Fibroblast of lung (primary cell): ENCODE measurements at regions not wholly inside any gene's neighbourhood (a gene's known extent, or its start where the extent isn't known, plus 50 kb on each side); places are given as distances from the start of the nearest gene placed in this dataset.

Experiments used
- DNase-seq, 2 donors: peaks; one replicate each; pipeline versions ENCODE4 v3.0.0 to v3.0.0-alpha.2; 2010; ENCODE audit warnings: low read depth in 2 of 2
- H2AFZ ChIP-seq: 2 replicates; pipeline ENCODE4 v1.5.1; 2012; ENCODE audit warnings: low read length, control low read depth, inconsistent platforms
- H3K27ac ChIP-seq: 2 replicates; pipeline ENCODE4 v1.5.1; 2011; ENCODE audit warnings: low read length, control low read depth; ENCODE audit not compliant: insufficient read depth
- H3K27me3 ChIP-seq: 2 replicates; pipeline ENCODE4 v1.5.1; 2011; ENCODE audit warnings: mild to moderate bottlenecking, low read length; ENCODE audit not compliant: control insufficient read depth, insufficient read depth
- H3K36me3 ChIP-seq: 2 replicates; pipeline ENCODE4 v1.5.1; 2011; ENCODE audit warnings: low read length; ENCODE audit not compliant: control insufficient read depth, insufficient read depth
- H3K4me1 ChIP-seq: 2 replicates; pipeline ENCODE4 v1.5.1; 2011; ENCODE audit warnings: low read length; ENCODE audit not compliant: control insufficient read depth, insufficient read depth; ENCODE audit errors: extremely low read depth
- H3K4me2 ChIP-seq: 2 replicates; pipeline ENCODE4 v1.5.1; 2011; ENCODE audit warnings: low read length, control low read depth; ENCODE audit not compliant: insufficient read depth; ENCODE audit errors: extremely low read depth
- H3K4me3 ChIP-seq, 4 experiments: fragments of 200-600 bp in 1 of 4; sonication (generic) in 1 of 4; replicated peaks in 1 of 4; 2 replicates each; pipeline ENCODE4 v1.5.1; 2011 to 2016; ENCODE audit warnings: low read length in 4 of 4, low read depth in 3 of 4, mild to moderate bottlenecking in 3 of 4, control low read depth in 2 of 4, inconsistent platforms in 1 of 4, mixed read lengths in 1 of 4; ENCODE audit not compliant: insufficient read depth in 1 of 4; ENCODE audit errors: control extremely low read depth in 1 of 4
- H3K79me2 ChIP-seq: 2 replicates; pipeline ENCODE4 v1.5.1; 2012; ENCODE audit warnings: mild to moderate bottlenecking, low read length, inconsistent platforms; ENCODE audit not compliant: control insufficient read depth, insufficient read depth
- H3K9ac ChIP-seq: 2 replicates; pipeline ENCODE4 v1.5.1; 2011; ENCODE audit warnings: mild to moderate bottlenecking, low read length, control low read depth; ENCODE audit not compliant: insufficient read depth
- H3K9me3 ChIP-seq: 2 replicates; pipeline ENCODE4 v1.5.1; 2012; ENCODE audit warnings: low read depth, low read length; ENCODE audit not compliant: control insufficient read depth, insufficient read depth
- H4K20me1 ChIP-seq: 2 replicates; pipeline ENCODE4 v1.5.1; 2011; ENCODE audit warnings: low read length; ENCODE audit not compliant: control insufficient read depth, insufficient read depth; ENCODE audit errors: extremely low read depth
- EZH2 ChIP-seq: IDR thresholded peaks from 2 replicates; pipeline ENCODE4 v1.5.1; 2012; ENCODE audit warnings: low read length, control low read depth, mild to moderate bottlenecking; ENCODE audit errors: missing control alignments
- TF ChIP-seq, protein P1 (sequence below), 2 donors: IDR thresholded peaks in 1 of 2; conservative IDR thresholded peaks in 1 of 2; 1 replicate in 1 of 2; 2 replicates in 1 of 2; pipeline ENCODE4 v1.5.1; 2011 to 2012; ENCODE audit warnings: low read length in 2 of 2, control low read depth in 1 of 2, inconsistent platforms in 1 of 2, low read depth in 1 of 2, mild to moderate bottlenecking in 1 of 2

DNA sequence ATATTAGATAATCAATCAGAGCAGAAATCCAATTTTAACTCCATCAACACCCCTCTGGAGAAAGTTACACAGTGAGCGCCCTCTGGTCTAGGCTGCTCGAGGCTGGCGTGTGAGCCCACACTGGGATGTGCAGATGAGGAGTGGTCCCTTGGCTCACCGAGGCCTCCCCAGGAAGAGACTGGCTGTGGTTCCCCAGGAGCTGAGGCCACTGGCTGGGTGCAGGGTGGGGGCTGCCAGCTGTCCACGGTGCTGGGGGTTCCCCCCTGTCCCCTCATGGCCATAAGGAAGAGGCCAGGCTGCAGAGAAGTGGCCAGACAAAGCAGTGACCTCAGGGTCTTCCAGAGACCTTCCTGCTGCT is 750.7 kb downstream of the BRD1 start:
- Histone ChIP-seq H3K27ac (no peak overlapping the region), H3K9me3 (peaks cover 6% of the 10 kb centered on the region), H3K4me1 (no peaks in the 10 kb centered on the region), H3K36me3 (no peaks in the 10 kb centered on the region), H3K4me2 (no peak overlapping the region), H3K9ac (no peak overlapping the region), H4K20me1 (no peaks in the 10 kb centered on the region), H3K27me3 (no peaks in the 10 kb centered on the region), H3K4me3 (no peak overlapping the region), H3K79me2 (no peaks in the 10 kb centered on the region), H2AFZ (no peak overlapping the region)
- DNase-seq, result no peak
- no peak for TF ChIP-seq EZH2
- TF ChIP-seq, protein P1, sequence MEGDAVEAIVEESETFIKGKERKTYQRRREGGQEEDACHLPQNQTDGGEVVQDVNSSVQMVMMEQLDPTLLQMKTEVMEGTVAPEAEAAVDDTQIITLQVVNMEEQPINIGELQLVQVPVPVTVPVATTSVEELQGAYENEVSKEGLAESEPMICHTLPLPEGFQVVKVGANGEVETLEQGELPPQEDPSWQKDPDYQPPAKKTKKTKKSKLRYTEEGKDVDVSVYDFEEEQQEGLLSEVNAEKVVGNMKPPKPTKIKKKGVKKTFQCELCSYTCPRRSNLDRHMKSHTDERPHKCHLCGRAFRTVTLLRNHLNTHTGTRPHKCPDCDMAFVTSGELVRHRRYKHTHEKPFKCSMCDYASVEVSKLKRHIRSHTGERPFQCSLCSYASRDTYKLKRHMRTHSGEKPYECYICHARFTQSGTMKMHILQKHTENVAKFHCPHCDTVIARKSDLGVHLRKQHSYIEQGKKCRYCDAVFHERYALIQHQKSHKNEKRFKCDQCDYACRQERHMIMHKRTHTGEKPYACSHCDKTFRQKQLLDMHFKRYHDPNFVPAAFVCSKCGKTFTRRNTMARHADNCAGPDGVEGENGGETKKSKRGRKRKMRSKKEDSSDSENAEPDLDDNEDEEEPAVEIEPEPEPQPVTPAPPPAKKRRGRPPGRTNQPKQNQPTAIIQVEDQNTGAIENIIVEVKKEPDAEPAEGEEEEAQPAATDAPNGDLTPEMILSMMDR (conservative IDR thresholded peaks at IDR 0.05 in 1 of 2, IDR thresholded peaks at IDR 0.05 in 1 of 2; ENCODE audit: low read depth in 1 of 2, low read length in 2 of 2), result no peak

DNA sequence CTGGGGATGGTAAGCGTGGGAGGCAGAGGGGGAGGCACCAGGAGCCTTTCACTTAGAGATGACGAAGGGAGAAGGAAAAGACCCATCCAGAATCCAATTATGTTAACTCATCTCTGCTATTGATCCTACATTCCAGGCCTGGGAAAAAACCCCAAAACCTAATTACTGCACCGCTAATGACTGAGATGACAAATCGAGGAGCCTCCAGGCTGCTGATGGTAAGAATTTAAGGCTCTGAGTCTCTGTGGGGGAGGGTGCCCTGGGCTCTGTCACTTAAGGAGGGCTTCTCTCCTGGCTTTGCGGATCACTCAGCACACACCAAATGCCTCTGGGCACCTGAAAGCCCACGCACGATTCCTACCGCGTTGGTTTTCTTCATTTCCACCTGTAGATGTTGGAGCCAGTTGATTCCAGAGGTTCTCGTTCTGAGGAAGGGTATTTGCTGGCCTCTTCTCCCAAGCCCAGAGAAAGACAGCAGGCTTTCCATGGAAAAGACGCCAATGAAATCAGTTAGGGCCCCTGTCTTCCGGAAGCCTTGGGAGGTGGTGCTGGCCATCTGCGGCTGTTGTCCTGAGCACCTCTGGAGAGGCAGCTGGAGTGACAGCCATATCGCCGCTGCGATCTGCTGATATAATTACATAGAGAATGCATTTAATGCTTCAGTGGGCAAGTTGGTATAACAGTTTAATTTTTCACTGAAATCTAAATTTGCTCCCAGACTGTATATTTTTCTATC is 751.2 kb downstream of the BRD1 start:
- Histone ChIP-seq H3K36me3 (no peaks in the 10 kb centered on the region), H4K20me1 (no peaks in the 10 kb centered on the region), H3K9ac (no peak overlapping the region), H3K79me2 (no peaks in the 10 kb centered on the region), H3K4me3 (no peak overlapping the region), H3K4me2 (no peak overlapping the region), H3K27me3 (no peaks in the 10 kb centered on the region), H3K4me1 (no peaks in the 10 kb centered on the region), H3K27ac (no peak overlapping the region), H2AFZ (no peak overlapping the region), H3K9me3 (peaks cover 6% of the 10 kb centered on the region)
- DNase-seq, result no peak
- no peak for TF ChIP-seq EZH2
- TF ChIP-seq, protein P1 (conservative IDR thresholded peaks at IDR 0.05 in 1 of 2, IDR thresholded peaks at IDR 0.05 in 1 of 2; ENCODE audit: low read depth in 1 of 2, low read length in 2 of 2), result no peak

DNA sequence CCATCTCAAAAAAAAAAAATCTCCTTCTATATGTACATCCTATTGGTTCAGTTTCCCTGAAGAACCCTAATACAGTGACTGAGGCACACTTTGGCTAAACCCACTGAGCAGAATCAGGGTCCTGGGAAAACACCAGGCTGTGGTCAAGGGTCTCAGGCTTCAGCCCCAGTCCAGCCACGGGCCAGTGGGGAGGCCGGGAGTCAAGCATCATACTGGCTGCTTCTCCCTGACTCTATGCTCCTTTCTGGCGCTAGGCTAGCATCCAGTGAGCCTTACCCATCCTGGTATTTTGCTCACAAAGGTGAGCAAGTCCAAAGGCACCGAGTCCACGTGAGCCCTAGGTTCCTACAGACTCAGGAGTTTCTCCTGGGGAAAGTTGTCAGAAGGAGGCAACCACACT is 752.5 kb downstream of the BRD1 start:
- Histone ChIP-seq H3K79me2 (no peaks in the 10 kb centered on the region), H3K4me1 (no peaks in the 10 kb centered on the region), H4K20me1 (no peaks in the 10 kb centered on the region), H3K9me3 (peaks cover 6% of the 10 kb centered on the region), H3K4me2 (no peak overlapping the region), H3K36me3 (no peaks in the 10 kb centered on the region), H3K27ac (no peak overlapping the region), H3K9ac (no peak overlapping the region), H3K4me3 (no peak overlapping the region), H2AFZ (no peak overlapping the region), H3K27me3 (no peaks in the 10 kb centered on the region)
- TF ChIP-seq, protein P1 (conservative IDR thresholded peaks at IDR 0.05 in 1 of 2, IDR thresholded peaks at IDR 0.05 in 1 of 2; ENCODE audit: low read depth in 1 of 2, low read length in 2 of 2), result no peak
- TF ChIP-seq EZH2, result no peak
- DNase-seq, result no peak
